Putamen (tissue), 1 donor: ENCODE measurements at regions not wholly inside any gene's neighbourhood (a gene's known extent, or its start where the extent isn't known, plus 50 kb on each side); places are given as distances from the start of the nearest gene placed in this dataset.

ENCODE experiments used
- DNase-seq: peaks from one replicate; pipeline ENCODE4 v3.0.0-alpha.2; 2016; ENCODE audit warnings: low spot score

GRCh38 chr9:73459817-73460216 lies 308.2 kb downstream of the ANXA1 start:
- no peak for DNase-seq

GRCh38 chr9:73468716-73469115 lies 317.1 kb downstream of the ANXA1 start:
- DNase-seq = no peak

DNA sequence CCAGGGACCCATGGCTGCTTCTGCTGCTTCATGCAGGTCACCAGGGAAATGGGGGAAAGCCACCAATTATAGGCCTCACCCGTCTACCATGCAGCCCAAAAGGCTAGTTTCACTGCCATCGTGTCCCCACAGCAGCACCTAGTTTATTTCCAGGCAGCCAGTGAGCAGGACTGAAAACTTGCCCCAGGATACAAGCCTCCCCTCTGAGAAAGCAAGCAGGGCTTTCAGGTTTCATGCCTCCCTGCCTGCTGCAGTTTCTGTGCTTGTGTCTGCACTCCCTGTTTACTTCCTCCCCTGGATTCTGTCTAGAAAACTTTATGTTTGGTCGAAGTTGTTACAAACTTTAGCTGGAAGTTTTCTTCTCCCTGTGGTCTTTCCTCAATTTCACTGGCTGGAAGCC lies 319.1 kb downstream of the ANXA1 start:
- no peak for DNase-seq

DNA sequence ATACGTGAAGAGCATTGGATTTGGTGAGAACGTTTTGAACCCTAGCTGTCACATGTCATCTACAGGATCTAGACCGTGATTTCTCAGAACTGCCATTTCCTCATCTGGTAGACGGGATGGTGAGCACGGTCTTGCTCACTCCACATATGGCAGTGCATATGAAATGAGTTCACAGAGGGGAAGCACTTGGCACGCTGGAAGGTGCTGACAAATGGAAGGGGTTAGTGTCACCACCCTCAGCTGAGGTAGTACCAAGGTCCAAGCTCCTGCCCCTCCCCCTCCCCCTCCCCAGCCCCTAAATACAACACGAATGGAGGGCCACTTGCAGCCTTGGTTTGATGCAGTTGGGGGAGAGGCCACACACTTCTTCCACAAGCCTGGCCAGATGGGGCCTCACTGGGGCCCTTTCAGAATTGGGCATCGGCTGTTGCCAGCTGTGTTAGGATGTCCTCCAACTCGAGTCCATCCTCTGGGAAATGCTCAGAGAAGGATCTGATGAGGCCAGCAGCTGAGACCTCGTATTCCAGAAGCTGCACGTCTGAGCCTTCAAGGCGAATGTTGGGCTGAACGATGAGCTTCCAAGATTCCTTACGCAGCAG lies 322.4 kb downstream of the ANXA1 start:
- DNase-seq = no peak

DNA sequence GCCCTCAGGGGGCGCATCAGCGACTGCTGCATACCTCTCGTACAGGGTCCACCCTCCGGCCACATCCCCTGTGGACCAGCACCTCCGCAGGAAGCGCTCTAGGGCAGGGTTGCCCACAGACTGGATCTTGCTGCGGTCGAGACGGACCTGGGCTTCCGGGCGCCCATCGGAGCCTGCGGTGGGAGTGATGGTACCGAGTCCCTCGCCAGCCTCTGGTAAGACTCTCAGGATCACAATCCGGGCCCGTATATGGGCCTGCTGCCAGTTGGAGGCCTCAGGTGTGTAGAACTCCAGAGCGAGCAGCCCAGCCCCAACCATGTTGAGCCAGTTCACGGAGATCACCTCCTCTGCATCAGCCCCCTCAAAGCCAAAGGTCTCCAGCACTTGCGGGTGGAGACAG lies 323.0 kb downstream of the ANXA1 start:
- no peak for DNase-seq

DNA sequence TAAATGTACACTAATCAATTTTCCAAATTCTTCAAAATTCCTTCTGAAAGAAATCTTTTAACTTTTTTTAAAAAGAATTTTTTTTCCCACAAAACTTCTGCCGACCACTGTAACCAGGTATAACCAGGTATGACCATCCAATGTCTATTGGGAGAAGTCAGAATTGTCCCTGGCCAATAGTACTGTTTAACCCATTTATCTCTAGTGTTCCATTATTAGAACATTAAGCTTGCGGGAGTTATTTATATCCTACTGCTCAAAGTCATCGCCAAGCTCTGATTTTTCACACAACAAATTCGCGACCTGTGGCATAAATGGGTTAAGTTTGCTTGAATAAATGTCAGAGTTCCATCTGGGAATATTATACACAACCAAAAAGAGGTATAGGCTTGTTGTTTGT lies 343.2 kb downstream of the ANXA1 start:
- no peak for DNase-seq

GRCh38 chr9:73497796-73498195 lies 346.1 kb downstream of the ANXA1 start:
- DNase-seq = no peak

GRCh38 chr9:73515216-73515615 lies 363.6 kb downstream of the ANXA1 start:
- DNase-seq = no peak

GRCh38 chr9:73523391-73523790 lies 371.7 kb downstream of the ANXA1 start:
- DNase-seq = no peak

GRCh38 chr9:73525350-73525749 lies 373.7 kb downstream of the ANXA1 start:
- DNase-seq = no peak

DNA sequence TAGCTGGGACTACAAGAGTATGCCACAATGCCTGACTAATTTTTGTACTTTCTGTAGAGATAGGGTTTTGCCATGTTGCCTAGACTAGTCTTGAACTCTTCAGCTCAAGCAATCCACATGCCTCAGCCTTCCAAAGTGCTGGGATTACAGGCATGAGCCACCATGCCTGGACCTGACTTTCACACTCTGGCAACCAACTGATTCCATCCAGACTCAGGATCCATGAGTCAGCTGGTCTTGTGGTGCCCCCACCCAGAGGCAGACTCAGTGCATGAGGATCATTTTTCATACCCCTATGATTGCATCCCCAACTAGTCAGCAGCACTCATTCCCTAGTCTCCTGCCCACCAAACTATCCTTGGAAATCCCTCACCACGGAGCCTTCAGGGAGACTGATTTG lies 375.9 kb downstream of the ANXA1 start:
- no peak for DNase-seq

- no peak for DNase-seq
These were observed 377.3 kb downstream of the ANXA1 start for GRCh38 chr9:73528926-73529325.

GRCh38 chr9:73529666-73530065 lies 378.0 kb downstream of the ANXA1 start:
- no peak for DNase-seq

- no peak for DNase-seq
These were observed 379.4 kb downstream of the ANXA1 start for GRCh38 chr9:73531051-73531532.

DNA sequence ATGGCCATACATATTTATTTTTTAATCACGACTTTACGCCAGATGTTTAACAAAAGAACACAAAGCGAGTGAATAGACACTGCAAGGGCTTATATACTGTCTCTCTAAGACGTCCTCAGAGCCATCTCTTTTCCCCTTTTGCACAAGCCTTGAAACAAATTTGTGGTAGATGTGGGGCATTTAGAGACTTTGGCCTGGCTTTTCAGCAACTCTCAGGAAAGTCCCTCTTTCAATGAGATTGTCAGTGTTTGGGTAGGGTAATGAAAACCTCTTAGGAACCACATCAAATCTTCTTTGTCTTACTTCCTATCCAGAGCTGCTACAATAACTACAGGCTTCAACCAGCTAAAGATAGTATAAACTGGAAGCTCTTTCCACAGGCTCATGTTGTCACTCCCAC lies 380.0 kb downstream of the ANXA1 start:
- DNase-seq = no peak

- DNase-seq = no peak
These were observed 381.3 kb downstream of the ANXA1 start for GRCh38 chr9:73532985-73533384.

DNA sequence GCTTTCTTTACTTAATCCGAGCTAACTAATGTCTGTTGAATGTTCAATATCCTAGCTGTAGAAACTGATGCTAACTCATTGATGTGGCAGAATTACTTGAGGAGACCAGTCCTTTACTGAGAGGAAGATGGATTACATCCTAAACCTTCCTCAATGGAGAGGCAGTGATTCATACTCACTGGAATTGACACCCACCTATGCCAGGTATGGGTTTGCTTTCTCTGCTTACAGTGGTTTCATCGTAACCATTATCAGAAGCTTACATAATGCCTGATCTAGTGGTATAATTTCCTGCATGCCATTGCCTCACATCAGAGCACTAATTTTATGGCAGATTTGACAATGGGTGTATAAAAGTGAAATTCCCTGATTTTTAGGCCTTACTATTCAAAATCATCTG lies 384.7 kb downstream of the ANXA1 start:
- DNase-seq = no peak

GRCh38 chr9:73537561-73537960 lies 385.9 kb downstream of the ANXA1 start:
- DNase-seq = no peak

- DNase-seq = no peak
These were observed 388.3 kb downstream of the ANXA1 start for GRCh38 chr9:73539881-73540390.

DNA sequence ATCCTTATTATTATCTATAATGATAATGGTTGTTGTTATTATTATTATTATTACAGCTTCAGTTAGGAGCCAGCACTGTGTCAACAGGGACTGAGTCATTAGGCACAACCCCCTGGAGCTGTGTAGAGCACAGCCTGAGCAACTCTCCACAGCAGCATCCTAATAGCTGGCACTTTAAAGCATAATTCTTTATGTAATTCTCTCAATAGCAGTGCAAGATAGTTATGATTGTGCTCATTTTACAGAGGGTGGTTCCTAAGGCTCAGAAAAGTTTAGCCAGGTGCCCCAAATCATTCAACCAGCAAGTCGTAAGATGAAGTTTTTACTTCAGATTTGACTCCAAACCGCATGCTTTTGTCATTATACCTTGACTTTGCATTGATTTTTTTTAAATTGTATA lies 390.3 kb downstream of the ANXA1 start:
- no peak for DNase-seq

DNA sequence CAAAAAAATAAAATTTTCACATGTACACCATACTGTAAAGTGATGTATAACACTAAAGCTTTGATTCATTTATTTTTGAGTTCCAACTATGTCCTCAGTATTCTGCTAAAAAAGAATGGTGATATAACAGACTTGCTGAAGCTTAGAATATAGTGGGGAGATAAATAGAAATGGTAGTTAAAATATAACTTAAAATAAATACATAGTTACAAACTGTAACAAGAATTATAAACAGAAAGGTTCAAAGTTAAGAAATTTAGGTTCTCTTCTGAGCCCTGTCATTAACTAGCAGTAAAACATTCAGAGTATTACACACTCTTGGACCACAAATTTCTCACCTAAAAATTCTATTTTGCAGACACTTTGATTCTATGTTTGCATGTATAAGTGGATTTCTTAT lies 392.1 kb downstream of the ANXA1 start:
- DNase-seq = no peak

DNA sequence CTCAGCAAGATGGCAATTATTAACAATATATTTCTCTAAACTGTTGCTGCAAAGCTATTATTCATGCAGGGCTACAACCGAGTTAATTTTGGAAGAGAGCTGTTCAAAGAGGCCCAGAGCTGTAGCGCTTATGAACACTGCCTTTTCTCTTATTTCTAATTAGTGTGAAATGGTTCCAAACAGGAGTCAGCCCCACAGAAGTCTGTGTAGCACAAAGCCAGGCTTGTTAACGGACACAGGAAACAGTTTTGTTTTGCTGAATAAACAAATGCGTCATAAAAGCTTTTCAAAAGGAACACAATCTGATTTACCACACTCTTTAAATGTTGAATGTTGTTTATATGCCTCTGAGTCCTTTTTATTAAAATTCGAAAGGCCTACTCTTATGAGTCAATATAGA lies 396.5 kb downstream of the ANXA1 start:
- peak; percentile 60 for DNase-seq

- DNase-seq = no peak
These were observed 398.3 kb downstream of the ANXA1 start for GRCh38 chr9:73549991-73550390.

DNA sequence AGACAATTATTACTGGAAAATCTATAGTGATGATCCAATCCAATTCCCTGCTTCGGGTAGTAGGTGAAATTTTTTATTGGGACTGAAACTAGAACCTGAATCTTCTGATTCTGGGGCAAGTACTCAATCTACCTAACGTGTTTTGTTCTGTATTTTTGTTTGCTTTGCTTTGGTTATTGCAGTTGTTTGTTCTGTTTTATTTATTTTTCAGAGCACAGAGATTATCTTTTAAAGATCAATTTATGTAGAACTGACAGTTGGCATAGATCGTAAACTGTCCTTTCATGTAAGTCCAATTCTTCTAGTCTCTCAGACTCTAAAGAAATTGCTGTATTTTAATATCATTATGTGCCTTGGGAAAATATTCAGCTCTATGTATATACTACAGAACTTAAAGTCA lies 401.6 kb downstream of the ANXA1 start:
- no peak for DNase-seq
